HG03432 (cell line): ENCODE measurements at regions not wholly inside any gene's neighbourhood (a gene's known extent, or its start where the extent isn't known, plus 50 kb on each side); places are given as distances from the start of the nearest gene placed in this dataset.
"Not testable (repeated sequence)": the region's sequence is repeated elsewhere in the genome, so short reads cannot be mapped to it uniquely, and the experiment has no call there.

ENCODE experiments used
- ATAC-seq: cut with Tn5 transposase; IDR thresholded peaks from one replicate; pipeline ENCODE4 v1.9.1; 2021; ENCODE audit warnings: mild to moderate bottlenecking, moderate library complexity; ENCODE audit not compliant: unreplicated experiment

- peak; percentile 73 for ATAC-seq
Measured at GRCh38 chr5:125484742-125485641, 738.6 kb upstream of the ZNF608 start.

GRCh38 chr5:125485771-125486170, 739.3 kb upstream of the ZNF608 start:
- peak; percentile 44 for ATAC-seq

- no peak for ATAC-seq
Measured at GRCh38 chr5:125486634-125487033, 740.2 kb upstream of the ZNF608 start.

GRCh38 chr5:125487231-125487630, 740.8 kb upstream of the ZNF608 start:
- ATAC-seq: no peak

GRCh38 chr5:125487652-125488051, 741.2 kb upstream of the ZNF608 start:
- ATAC-seq: not testable (repeated sequence)

- no peak for ATAC-seq
Measured at GRCh38 chr5:125489146-125489545, 742.7 kb upstream of the ZNF608 start.

GRCh38 chr5:125491986-125492492, 745.6 kb upstream of the ZNF608 start:
- no peak for ATAC-seq

- ATAC-seq: no peak
Measured at GRCh38 chr5:125492977-125493376, 746.5 kb upstream of the ZNF608 start.

GRCh38 chr5:125496393-125496792, 750.0 kb upstream of the ZNF608 start:
- no peak for ATAC-seq

GRCh38 chr5:125497651-125498050, 751.2 kb upstream of the ZNF608 start:
- no peak for ATAC-seq

- no peak for ATAC-seq
Measured at GRCh38 chr5:125499636-125500332, 753.3 kb upstream of the ZNF608 start.

GRCh38 chr5:125501396-125501795, 755.0 kb upstream of the ZNF608 start:
- no peak for ATAC-seq

- ATAC-seq: no peak
Measured at GRCh38 chr5:125503946-125504345, 757.5 kb upstream of the ZNF608 start.

- no peak for ATAC-seq
Measured at GRCh38 chr5:125505115-125505514, 758.7 kb upstream of the ZNF608 start.

- no peak for ATAC-seq
Measured at GRCh38 chr5:125506124-125506523, 759.7 kb upstream of the ZNF608 start.

- no peak for ATAC-seq
Measured at GRCh38 chr5:125508225-125508624, 761.8 kb upstream of the ZNF608 start.

- no peak for ATAC-seq
Measured at GRCh38 chr5:125510651-125511050, 764.2 kb upstream of the ZNF608 start.

- no peak for ATAC-seq
Measured at GRCh38 chr5:125517973-125518550, 771.6 kb upstream of the ZNF608 start.

- ATAC-seq: no peak
Measured at GRCh38 chr5:125521289-125521688, 774.9 kb upstream of the ZNF608 start.

GRCh38 chr5:125525356-125525755, 778.9 kb upstream of the ZNF608 start:
- no peak for ATAC-seq

GRCh38 chr5:125526966-125527365, 780.5 kb upstream of the ZNF608 start:
- ATAC-seq: no peak

- ATAC-seq: no peak
Measured at GRCh38 chr5:125528881-125529280, 782.4 kb upstream of the ZNF608 start.
